ENCODE measurements at regions not wholly inside any gene's neighbourhood (a gene's known extent, or its start where the extent isn't known, plus 50 kb on each side); places are given as distances from the start of the nearest gene placed in this dataset.

GRCh38 chr6:40897390-40898003, 141.5 kb downstream of the UNC5CL start:
- RAD21 ChIA-PET (ENCODE audit: low non-redundant PET in 1 of 2, low total read pairs in 2 of 2, uncharacterized antibody in 2 of 2, unreplicated experiment in 2 of 2): no interaction called here
- POLR2A ChIA-PET: no interaction called here
- H3K27me3 ChIP-seq (ENCODE audit: insufficient read depth, low read length): no peaks in the 10 kb centered on the region
- no peak overlapping the region for H3K9ac ChIP-seq (ENCODE audit: low read length)
- H3K27ac ChIP-seq (ENCODE audit: low read depth, low read length): no peak overlapping the region
- no peak overlapping the region for H3K4me3 ChIP-seq (replicated peaks in 1 of 2; ENCODE audit: low read depth in 1 of 2, low read length in 2 of 2)
- H3K9me3 ChIP-seq (ENCODE audit: control insufficient read depth in 1 of 2, insufficient read depth in 1 of 2, low read depth in 1 of 2, low read length in 2 of 2): no peaks in the 10 kb centered on the region
- no peaks in the 10 kb centered on the region for H3K9me2 ChIP-seq (ENCODE audit: insufficient read depth)
- H3K36me3 ChIP-seq (ENCODE audit: control insufficient read depth in 1 of 2, insufficient read depth in 2 of 2, low read length in 2 of 2): no peaks in the 10 kb centered on the region
- H3K79me2 ChIP-seq (ENCODE audit: insufficient read depth, low read length): no peaks in the 10 kb centered on the region
- intact Hi-C loops (cut with micrococcal nuclease): loop anchor here (5.0 kb wide), 1 partner anchor 420 kb away; no protein-coding TSS in a partner anchor
- BruUV-seq (replicated peaks): no TSS peak
- H3K4me1 ChIP-seq (ENCODE audit: control insufficient read depth in 1 of 2, insufficient read depth in 2 of 2, low read length in 2 of 2): peaks cover 0 to 3% of the 10 kb centered on the region in 2 experiments; a peak in 2 of 4 replicates
- H3K4me2 ChIP-seq (ENCODE audit: low read length): no peak overlapping the region
- CTCF ChIA-PET: no interaction called here
- no peak for DNase-seq (ENCODE audit: low read depth, low spot score)
- H2AFZ ChIP-seq (ENCODE audit: low read depth, low read length, poor library complexity, severe bottlenecking): no peak overlapping the region
- no peak for TF ChIP-seq EZH2 (IDR thresholded peaks at IDR 0.05)
- no peak for TF ChIP-seq YY1 (IDR thresholded peaks at IDR 0.05; ENCODE audit: extremely low read depth, insufficient replicate concordance, low read depth, low read length)
- no peak for TF ChIP-seq SIN3A (IDR thresholded peaks at IDR 0.05; ENCODE audit: low read depth)
- no peak for TF ChIP-seq EGR1 (IDR thresholded peaks at IDR 0.05; ENCODE audit: low read depth)
- no peaks in the 10 kb centered on the region for H4K20me1 ChIP-seq (ENCODE audit: insufficient read depth)
- ATAC-seq: no peak

GRCh38 chr6:40896696-40897095, 142.3 kb downstream of the UNC5CL start:
- no peaks in the 10 kb centered on the region for H4K20me1 ChIP-seq (ENCODE audit: insufficient read depth)
- no peak overlapping the region for H3K4me3 ChIP-seq (replicated peaks in 1 of 2; ENCODE audit: low read depth in 1 of 2, low read length in 2 of 2)
- no peaks in the 10 kb centered on the region for H3K27me3 ChIP-seq (ENCODE audit: insufficient read depth, low read length)
- no peak for DNase-seq (ENCODE audit: low read depth, low spot score)
- peaks cover 0 to 3% of the 10 kb centered on the region in 2 experiments; a peak in 2 of 4 replicates for H3K4me1 ChIP-seq (ENCODE audit: control insufficient read depth in 1 of 2, insufficient read depth in 2 of 2, low read length in 2 of 2)
- no peaks in the 10 kb centered on the region for H3K9me2 ChIP-seq (ENCODE audit: insufficient read depth)
- no peaks in the 10 kb centered on the region for H3K79me2 ChIP-seq (ENCODE audit: insufficient read depth, low read length)
- intact Hi-C loops (cut with micrococcal nuclease): loop anchor here (5.0 kb wide), 1 partner anchor 421 kb away; no protein-coding TSS in a partner anchor
- ChIA-PET CTCF (interaction anchor here (1.2 to 2.9 kb wide), 4 partner anchors 16 to 142 kb away, joined by 3 to 25 read pairs (median 6); partner anchors contain the start of gene UNC5CL), POLR2A (no interaction called here), RAD21 (ENCODE audit: low non-redundant PET in 1 of 2, low total read pairs in 2 of 2, uncharacterized antibody in 2 of 2, unreplicated experiment in 2 of 2) (no interaction called here)
- H3K4me2 ChIP-seq (ENCODE audit: low read length): no peak overlapping the region
- H3K36me3 ChIP-seq (ENCODE audit: control insufficient read depth in 1 of 2, insufficient read depth in 2 of 2, low read length in 2 of 2): no peaks in the 10 kb centered on the region
- H3K9ac ChIP-seq (ENCODE audit: low read length): no peak overlapping the region
- no peak for TF ChIP-seq SIN3A (IDR thresholded peaks at IDR 0.05; ENCODE audit: low read depth)
- TF ChIP-seq ZNF274 (IDR thresholded peaks at IDR 0.05; ENCODE audit: low read depth, low read length): no peak
- no peak for TF ChIP-seq ZFX (IDR thresholded peaks at IDR 0.05)
- no peak for TF ChIP-seq FOSL1 (IDR thresholded peaks at IDR 0.05; ENCODE audit: low read depth)
- no peak for TF ChIP-seq SRF (IDR thresholded peaks at IDR 0.05; ENCODE audit: low read depth)
- TF ChIP-seq CEBPB (IDR thresholded peaks at IDR 0.05; ENCODE audit: low read depth): no peak
- no peak for TF ChIP-seq EZH2 (IDR thresholded peaks at IDR 0.05)
- no peak for TF ChIP-seq MAX (IDR thresholded peaks at IDR 0.05)
- no peak for TF ChIP-seq RAD21 (IDR thresholded peaks at IDR 0.05; ENCODE audit: low read depth)
- BruUV-seq (replicated peaks): no TSS peak
- no peak overlapping the region for H2AFZ ChIP-seq (ENCODE audit: low read depth, low read length, poor library complexity, severe bottlenecking)
- no peak for ATAC-seq
- no peaks in the 10 kb centered on the region for H3K9me3 ChIP-seq (ENCODE audit: control insufficient read depth in 1 of 2, insufficient read depth in 1 of 2, low read depth in 1 of 2, low read length in 2 of 2)
- no peak overlapping the region for H3K27ac ChIP-seq (ENCODE audit: low read depth, low read length)

All from HCT116 (cell line).